ENCODE measurements at regions not wholly inside any gene's neighbourhood (a gene's known extent, or its start where the extent isn't known, plus 50 kb on each side); places are given as distances from the start of the nearest gene placed in this dataset.

GRCh38 chr5:172570594-172571334 lies 70.3 kb upstream of the NEURL1B start:
- Histone ChIP-seq H3K4me1 (ENCODE audit: low read length) (no peaks in the 10 kb centered on the region), H3K79me2 (ENCODE audit: low read length) (no peaks in the 10 kb centered on the region), H3K9me2 (replicated peaks; ENCODE audit: insufficient read depth, low read length) (no peaks in the 10 kb centered on the region), H3K9ac (ENCODE audit: low read length) (no peak overlapping the region), H3K4me3 (ENCODE audit: low read length) (no peak overlapping the region), H3K27ac (ENCODE audit: low read length) (no peak overlapping the region), H3K4me2 (ENCODE audit: low read depth, low read length) (no peak overlapping the region), H3F3A (ENCODE audit: insufficient read depth, low read length) (no peaks in the 10 kb centered on the region), H3K36me3 (replicated peaks; ENCODE audit: insufficient read depth, low read length) (no peaks in the 10 kb centered on the region), H3K9me3 (replicated peaks; ENCODE audit: insufficient read depth, low read length) (no peaks in the 10 kb centered on the region), H2AFZ (ENCODE audit: low read length) (no peak overlapping the region), H3K27me3 (replicated peaks; ENCODE audit: insufficient read depth, low read length) (no peaks in the 10 kb centered on the region; the same call in 1 of the 2 replicates), H4K20me1 (ENCODE audit: insufficient read depth, low read length) (no peaks in the 10 kb centered on the region)
- no peak for DNase-seq
- TF ChIP-seq EZH2 (optimal IDR thresholded peaks at IDR 0.05; ENCODE audit: low read depth, low read length) (no peak), EZH2phosphoT487 (IDR thresholded peaks at IDR 0.05; ENCODE audit: low read length) (no peak), CTCF (IDR thresholded peaks at IDR 0.05; ENCODE audit: low read length) (no peak)

GRCh38 chr5:172569861-172570558 lies 71.1 kb upstream of the NEURL1B start:
- TF ChIP-seq EZH2 (optimal IDR thresholded peaks at IDR 0.05; ENCODE audit: low read depth, low read length) (no peak), CTCF (IDR thresholded peaks at IDR 0.05; ENCODE audit: low read length) (no peak), EZH2phosphoT487 (IDR thresholded peaks at IDR 0.05; ENCODE audit: low read length) (no peak)
- Histone ChIP-seq H3K9ac (ENCODE audit: low read length) (no peak overlapping the region), H3K36me3 (replicated peaks; ENCODE audit: insufficient read depth, low read length) (no peaks in the 10 kb centered on the region), H2AFZ (ENCODE audit: low read length) (no peak overlapping the region), H3K79me2 (ENCODE audit: low read length) (no peaks in the 10 kb centered on the region), H3K4me3 (ENCODE audit: low read length) (no peak overlapping the region), H3K27ac (ENCODE audit: low read length) (no peak overlapping the region), H3K27me3 (replicated peaks; ENCODE audit: insufficient read depth, low read length) (no peaks in the 10 kb centered on the region; the same call in 1 of the 2 replicates), H3K4me1 (ENCODE audit: low read length) (no peaks in the 10 kb centered on the region), H3F3A (ENCODE audit: insufficient read depth, low read length) (no peaks in the 10 kb centered on the region), H3K9me3 (replicated peaks; ENCODE audit: insufficient read depth, low read length) (no peaks in the 10 kb centered on the region), H3K9me2 (replicated peaks; ENCODE audit: insufficient read depth, low read length) (no peaks in the 10 kb centered on the region), H3K4me2 (ENCODE audit: low read depth, low read length) (no peak overlapping the region), H4K20me1 (ENCODE audit: insufficient read depth, low read length) (no peaks in the 10 kb centered on the region)
- no peak for DNase-seq

- Histone ChIP-seq H2AFZ (ENCODE audit: low read length) (no peak overlapping the region), H3K9me3 (replicated peaks; ENCODE audit: insufficient read depth, low read length) (no peaks in the 10 kb centered on the region), H3K27ac (ENCODE audit: low read length) (no peak overlapping the region), H3K4me1 (ENCODE audit: low read length) (no peaks in the 10 kb centered on the region), H3K79me2 (ENCODE audit: low read length) (no peaks in the 10 kb centered on the region), H3K36me3 (replicated peaks; ENCODE audit: insufficient read depth, low read length) (no peaks in the 10 kb centered on the region), H3K4me3 (ENCODE audit: low read length) (no peak overlapping the region), H4K20me1 (ENCODE audit: insufficient read depth, low read length) (no peaks in the 10 kb centered on the region), H3K9ac (ENCODE audit: low read length) (no peak overlapping the region), H3K4me2 (ENCODE audit: low read depth, low read length) (no peak overlapping the region), H3F3A (ENCODE audit: insufficient read depth, low read length) (no peaks in the 10 kb centered on the region), H3K27me3 (replicated peaks; ENCODE audit: insufficient read depth, low read length) (no peaks in the 10 kb centered on the region; the same call in 1 of the 2 replicates), H3K9me2 (replicated peaks; ENCODE audit: insufficient read depth, low read length) (no peaks in the 10 kb centered on the region)
- no peak for DNase-seq
- TF ChIP-seq CTCF (IDR thresholded peaks at IDR 0.05; ENCODE audit: low read length): no peak
- TF ChIP-seq EZH2 (optimal IDR thresholded peaks at IDR 0.05; ENCODE audit: low read depth, low read length): no peak
- TF ChIP-seq EZH2phosphoT487 (IDR thresholded peaks at IDR 0.05; ENCODE audit: low read length): no peak
These were observed 72.7 kb upstream of the NEURL1B start for GRCh38 chr5:172568308-172568910.
